B cell (primary cell): ENCODE measurements at regions not wholly inside any gene's neighbourhood (a gene's known extent, or its start where the extent isn't known, plus 50 kb on each side); places are given as distances from the start of the nearest gene placed in this dataset.

Source experiments
- EZH2 ChIP-seq: IDR thresholded peaks from 2 replicates; pipeline ENCODE4 v1.6.1; 2012; ENCODE audit warnings: borderline replicate concordance, low read depth, mild to moderate bottlenecking, moderate library complexity, low read length; ENCODE audit not compliant: insufficient read depth, poor library complexity, severe bottlenecking
- TF ChIP-seq, protein P1 (sequence below): fragments of 200-600 bp; IDR thresholded peaks from one replicate; pipeline ENCODE4 v1.8.0; 2022; ENCODE audit warnings: antibody characterized with exemption, mild to moderate bottlenecking

DNA sequence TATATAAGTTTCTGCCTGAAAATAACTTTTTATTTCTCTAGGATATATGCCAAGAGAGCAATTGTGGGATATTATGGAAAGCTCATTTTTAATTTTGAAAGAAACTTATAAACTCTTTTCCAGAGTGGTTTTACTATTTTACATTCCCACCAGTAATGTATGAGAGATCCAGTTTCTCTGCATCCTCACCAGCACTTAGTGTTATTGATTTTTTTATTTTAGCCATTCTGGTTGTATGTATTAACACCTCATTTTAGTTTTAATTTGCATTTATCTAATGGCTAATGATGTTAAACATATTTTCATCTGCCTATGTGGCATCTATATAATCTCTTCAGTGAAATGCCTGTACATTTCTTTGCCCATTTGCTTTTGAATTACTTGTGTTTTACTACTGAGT lies 597.7 kb upstream of the RAB6C start:
- TF ChIP-seq, protein P1, sequence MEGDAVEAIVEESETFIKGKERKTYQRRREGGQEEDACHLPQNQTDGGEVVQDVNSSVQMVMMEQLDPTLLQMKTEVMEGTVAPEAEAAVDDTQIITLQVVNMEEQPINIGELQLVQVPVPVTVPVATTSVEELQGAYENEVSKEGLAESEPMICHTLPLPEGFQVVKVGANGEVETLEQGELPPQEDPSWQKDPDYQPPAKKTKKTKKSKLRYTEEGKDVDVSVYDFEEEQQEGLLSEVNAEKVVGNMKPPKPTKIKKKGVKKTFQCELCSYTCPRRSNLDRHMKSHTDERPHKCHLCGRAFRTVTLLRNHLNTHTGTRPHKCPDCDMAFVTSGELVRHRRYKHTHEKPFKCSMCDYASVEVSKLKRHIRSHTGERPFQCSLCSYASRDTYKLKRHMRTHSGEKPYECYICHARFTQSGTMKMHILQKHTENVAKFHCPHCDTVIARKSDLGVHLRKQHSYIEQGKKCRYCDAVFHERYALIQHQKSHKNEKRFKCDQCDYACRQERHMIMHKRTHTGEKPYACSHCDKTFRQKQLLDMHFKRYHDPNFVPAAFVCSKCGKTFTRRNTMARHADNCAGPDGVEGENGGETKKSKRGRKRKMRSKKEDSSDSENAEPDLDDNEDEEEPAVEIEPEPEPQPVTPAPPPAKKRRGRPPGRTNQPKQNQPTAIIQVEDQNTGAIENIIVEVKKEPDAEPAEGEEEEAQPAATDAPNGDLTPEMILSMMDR: no peak
- TF ChIP-seq EZH2: no peak
